GM10266 (cell line): ENCODE measurements at regions not wholly inside any gene's neighbourhood (a gene's known extent, or its start where the extent isn't known, plus 50 kb on each side); places are given as distances from the start of the nearest gene placed in this dataset.

Source experiments
- DNase-seq: peaks from one replicate; pipeline ENCODE4 v3.0.0; 2012; ENCODE audit errors: extremely low spot score
- TF ChIP-seq, protein P1 (sequence below): IDR thresholded peaks from 2 replicates; pipeline ENCODE4 v1.5.1; 2012; ENCODE audit warnings: mild to moderate bottlenecking, low read depth; ENCODE audit not compliant: control insufficient read depth, insufficient read depth; ENCODE audit errors: missing control alignments

GRCh38 chr2:3038636-3039035 lies 339.0 kb downstream of the EIPR1 start:
- no peak for DNase-seq
- TF ChIP-seq, protein P1, sequence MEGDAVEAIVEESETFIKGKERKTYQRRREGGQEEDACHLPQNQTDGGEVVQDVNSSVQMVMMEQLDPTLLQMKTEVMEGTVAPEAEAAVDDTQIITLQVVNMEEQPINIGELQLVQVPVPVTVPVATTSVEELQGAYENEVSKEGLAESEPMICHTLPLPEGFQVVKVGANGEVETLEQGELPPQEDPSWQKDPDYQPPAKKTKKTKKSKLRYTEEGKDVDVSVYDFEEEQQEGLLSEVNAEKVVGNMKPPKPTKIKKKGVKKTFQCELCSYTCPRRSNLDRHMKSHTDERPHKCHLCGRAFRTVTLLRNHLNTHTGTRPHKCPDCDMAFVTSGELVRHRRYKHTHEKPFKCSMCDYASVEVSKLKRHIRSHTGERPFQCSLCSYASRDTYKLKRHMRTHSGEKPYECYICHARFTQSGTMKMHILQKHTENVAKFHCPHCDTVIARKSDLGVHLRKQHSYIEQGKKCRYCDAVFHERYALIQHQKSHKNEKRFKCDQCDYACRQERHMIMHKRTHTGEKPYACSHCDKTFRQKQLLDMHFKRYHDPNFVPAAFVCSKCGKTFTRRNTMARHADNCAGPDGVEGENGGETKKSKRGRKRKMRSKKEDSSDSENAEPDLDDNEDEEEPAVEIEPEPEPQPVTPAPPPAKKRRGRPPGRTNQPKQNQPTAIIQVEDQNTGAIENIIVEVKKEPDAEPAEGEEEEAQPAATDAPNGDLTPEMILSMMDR, result no peak

DNA sequence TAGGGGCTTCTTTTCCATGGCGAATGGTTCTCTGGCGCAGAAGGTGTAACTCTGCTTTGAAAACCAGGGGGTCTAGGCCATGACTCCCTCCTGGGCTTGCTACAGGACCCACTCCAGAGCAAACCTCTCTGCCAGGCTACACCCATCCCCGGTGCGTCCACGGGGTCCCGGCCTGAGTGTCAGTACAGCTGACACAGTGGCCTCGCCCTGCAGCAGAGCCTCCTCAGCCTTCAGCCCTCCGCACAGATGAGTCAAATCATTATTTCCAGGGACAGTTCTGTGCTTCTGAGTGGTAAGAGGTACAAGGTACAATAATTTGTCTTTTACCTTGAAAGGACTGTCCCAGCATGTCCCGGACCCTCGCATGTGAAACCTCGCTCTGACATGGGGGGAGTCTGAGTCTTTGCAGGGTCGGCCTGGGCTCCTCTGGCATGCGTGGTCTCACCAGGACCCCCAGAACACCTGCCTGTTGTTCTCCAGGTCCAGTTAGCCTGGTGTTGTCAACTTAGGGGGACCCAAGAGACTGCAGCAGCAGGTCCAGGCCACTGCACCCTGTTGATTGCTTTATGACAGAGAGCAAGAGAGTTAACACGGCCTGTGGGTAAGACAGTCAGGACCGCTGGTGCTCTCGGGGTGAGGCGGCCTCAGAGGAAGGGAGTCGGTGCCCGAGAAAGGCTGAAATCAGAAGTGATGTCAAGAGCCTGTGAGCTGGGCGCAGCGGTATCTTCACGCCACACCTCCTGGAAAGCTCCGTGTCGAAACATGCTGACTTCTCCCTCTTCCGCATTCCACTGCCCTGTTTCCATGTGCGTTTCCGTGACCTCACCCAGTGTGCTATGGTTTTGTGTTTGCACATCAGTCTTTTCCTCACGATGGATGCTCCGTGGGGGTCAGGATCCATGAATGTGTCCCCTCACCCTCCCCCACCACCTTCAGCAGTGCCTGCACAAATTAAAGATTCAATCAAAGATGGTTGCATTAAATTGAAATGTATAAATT lies 340.1 kb downstream of the EIPR1 start:
- TF ChIP-seq, protein P1, result no peak
- DNase-seq, result no peak

GRCh38 chr2:3036432-3037125 lies 341.0 kb downstream of the EIPR1 start:
- TF ChIP-seq, protein P1, result no peak

GRCh38 chr2:3035385-3036050 lies 342.1 kb downstream of the EIPR1 start:
- DNase-seq, result no peak
- TF ChIP-seq, protein P1, result no peak

More at GRCh38 chr2:3036432-3037125, 341.0 kb downstream of the EIPR1 start:
- no peak for DNase-seq

DNA sequence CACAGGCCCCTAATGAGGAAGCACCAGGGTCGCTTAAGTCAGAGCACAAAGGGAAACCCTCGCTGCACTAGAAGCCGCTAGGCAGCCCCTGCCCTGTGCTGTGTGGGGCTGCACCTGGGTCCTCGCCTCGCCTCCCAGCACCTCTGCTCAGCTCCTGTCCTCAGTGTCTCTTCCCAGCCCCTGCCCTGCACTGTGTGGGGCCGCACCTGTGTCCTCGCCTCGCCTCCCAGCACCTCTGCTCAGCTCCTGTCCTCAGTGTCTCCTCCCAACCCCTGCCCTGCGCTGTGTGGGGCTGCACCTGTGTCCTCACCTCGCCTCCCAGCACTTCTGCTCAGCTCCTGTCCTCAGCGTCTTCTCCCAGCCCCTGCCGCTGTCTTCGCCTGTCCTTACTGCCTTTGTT lies 342.8 kb downstream of the EIPR1 start:
- no peak for DNase-seq
- TF ChIP-seq, protein P1, result no peak

DNA sequence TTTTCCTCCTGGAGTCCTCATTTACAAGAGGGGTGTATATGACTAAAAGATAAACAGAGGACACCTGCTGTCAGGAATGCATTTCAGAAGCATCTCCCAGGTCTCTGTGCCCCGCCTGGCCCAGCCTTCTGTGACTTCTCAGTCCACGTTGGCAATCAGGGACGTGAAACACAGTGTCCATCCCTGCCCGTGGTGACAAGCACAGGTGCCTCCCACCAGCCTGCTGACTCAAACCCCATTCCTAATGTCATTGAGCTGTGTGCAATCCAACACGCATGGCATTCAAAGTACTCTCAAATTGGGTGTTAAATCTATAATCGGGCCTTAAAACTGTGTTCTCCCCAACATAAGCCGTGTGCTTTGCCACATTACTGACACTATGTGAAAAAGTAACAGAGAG lies 343.2 kb downstream of the EIPR1 start:
- no peak for DNase-seq
- TF ChIP-seq, protein P1, result no peak
